ENCODE measurements at regions not wholly inside any gene's neighbourhood (a gene's known extent, or its start where the extent isn't known, plus 50 kb on each side); places are given as distances from the start of the nearest gene placed in this dataset.

GRCh38 chr4:84051639-84052038 is 447.5 kb downstream of the NKX6-1 start:
- in situ Hi-C loops (cut with HindIII; ENCODE audit: low sequenced_read_pairs) = no loop called here

GRCh38 chr4:84051089-84051488 is 448.0 kb downstream of the NKX6-1 start:
- in situ Hi-C loops (cut with HindIII; ENCODE audit: low sequenced_read_pairs) = no loop called here
- no peak for DNase-seq (ENCODE audit: low spot score)

More at GRCh38 chr4:84051639-84052038, 447.5 kb downstream of the NKX6-1 start:
- DNase-seq (ENCODE audit: low spot score) = no peak

GRCh38 chr4:84050015-84050414 is 449.1 kb downstream of the NKX6-1 start:
- peak; percentile 33 for DNase-seq (ENCODE audit: low spot score)
- in situ Hi-C loops (cut with HindIII; ENCODE audit: low sequenced_read_pairs) = no loop called here

GRCh38 chr4:84046551-84046950 is 452.5 kb downstream of the NKX6-1 start:
- in situ Hi-C loops (cut with HindIII; ENCODE audit: low sequenced_read_pairs) = no loop called here
- no peak for DNase-seq (ENCODE audit: low spot score)

- DNase-seq (ENCODE audit: low spot score) = no peak
- in situ Hi-C loops (cut with HindIII; ENCODE audit: low sequenced_read_pairs) = no loop called here
These were observed 457.7 kb downstream of the NKX6-1 start for GRCh38 chr4:84041426-84041825.

GRCh38 chr4:84035568-84035967 is 463.5 kb downstream of the NKX6-1 start:
- in situ Hi-C loops (cut with HindIII; ENCODE audit: low sequenced_read_pairs) = no loop called here
- no peak for DNase-seq (ENCODE audit: low spot score)

- in situ Hi-C loops (cut with HindIII; ENCODE audit: low sequenced_read_pairs) = no loop called here
- peak; percentile 84 for DNase-seq (ENCODE audit: low spot score)
These were observed 466.7 kb downstream of the NKX6-1 start for GRCh38 chr4:84032372-84032771.

- in situ Hi-C loops (cut with HindIII; ENCODE audit: low sequenced_read_pairs) = no loop called here
- no peak for DNase-seq (ENCODE audit: low spot score)
These were observed 467.7 kb downstream of the NKX6-1 start for GRCh38 chr4:84031401-84031800.

GRCh38 chr4:84028340-84028739 is 470.8 kb downstream of the NKX6-1 start:
- DNase-seq (ENCODE audit: low spot score) = no peak

GRCh38 chr4:84024405-84024804 is 474.7 kb downstream of the NKX6-1 start:
- in situ Hi-C loops (cut with HindIII; ENCODE audit: low sequenced_read_pairs) = no loop called here
- DNase-seq (ENCODE audit: low spot score) = no peak

More at GRCh38 chr4:84028340-84028739, 470.8 kb downstream of the NKX6-1 start:
- in situ Hi-C loops (cut with HindIII; ENCODE audit: low sequenced_read_pairs) = no loop called here

- in situ Hi-C loops (cut with HindIII; ENCODE audit: low sequenced_read_pairs) = no loop called here
- DNase-seq (ENCODE audit: low spot score) = no peak
These were observed 476.5 kb downstream of the NKX6-1 start for GRCh38 chr4:84022564-84022963.

- in situ Hi-C loops (cut with HindIII; ENCODE audit: low sequenced_read_pairs) = no loop called here
- DNase-seq (ENCODE audit: low spot score) = no peak
These were observed 479.5 kb downstream of the NKX6-1 start for GRCh38 chr4:84019626-84020025.

- in situ Hi-C loops (cut with HindIII; ENCODE audit: low sequenced_read_pairs) = no loop called here
- no peak for DNase-seq (ENCODE audit: low spot score)
These were observed 467.1 kb downstream of the GPAT3 start for GRCh38 chr4:84003046-84003445.

- DNase-seq (ENCODE audit: low spot score) = no peak
- in situ Hi-C loops (cut with HindIII; ENCODE audit: low sequenced_read_pairs) = no loop called here
These were observed 466.1 kb downstream of the GPAT3 start for GRCh38 chr4:84001876-84002569.

GRCh38 chr4:83996254-83996653 is 460.3 kb downstream of the GPAT3 start:
- in situ Hi-C loops (cut with HindIII; ENCODE audit: low sequenced_read_pairs) = no loop called here
- DNase-seq (ENCODE audit: low spot score) = no peak

- DNase-seq (ENCODE audit: low spot score) = no peak
- in situ Hi-C loops (cut with HindIII; ENCODE audit: low sequenced_read_pairs) = no loop called here
These were observed 457.9 kb downstream of the GPAT3 start for GRCh38 chr4:83993774-83994173.

GRCh38 chr4:83989835-83990234 is 453.9 kb downstream of the GPAT3 start:
- in situ Hi-C loops (cut with HindIII; ENCODE audit: low sequenced_read_pairs) = no loop called here
- DNase-seq (ENCODE audit: low spot score) = no peak

GRCh38 chr4:83981156-83981555 is 445.2 kb downstream of the GPAT3 start:
- in situ Hi-C loops (cut with HindIII; ENCODE audit: low sequenced_read_pairs) = no loop called here
- no peak for DNase-seq (ENCODE audit: low spot score)

GRCh38 chr4:83979773-83980172 is 443.9 kb downstream of the GPAT3 start:
- DNase-seq (ENCODE audit: low spot score) = no peak
- in situ Hi-C loops (cut with HindIII; ENCODE audit: low sequenced_read_pairs) = no loop called here

- in situ Hi-C loops (cut with HindIII; ENCODE audit: low sequenced_read_pairs) = no loop called here
These were observed 438.3 kb downstream of the GPAT3 start for GRCh38 chr4:83974111-83974780.

GRCh38 chr4:83964996-83965541 is 429.2 kb downstream of the GPAT3 start:
- no peak for DNase-seq (ENCODE audit: low spot score)
- in situ Hi-C loops (cut with HindIII; ENCODE audit: low sequenced_read_pairs) = no loop called here

More at GRCh38 chr4:83974111-83974780, 438.3 kb downstream of the GPAT3 start:
- DNase-seq (ENCODE audit: low spot score) = no peak

Data from G401 (cell line).